Hepatocyte (in vitro differentiated cells): ENCODE measurements at regions not wholly inside any gene's neighbourhood (a gene's known extent, or its start where the extent isn't known, plus 50 kb on each side); places are given as distances from the start of the nearest gene placed in this dataset.
"Not testable (repeated sequence)": the region's sequence is repeated elsewhere in the genome, so short reads cannot be mapped to it uniquely, and the experiment has no call there.

Source experiments
- DNase-seq: peaks from one replicate; pipeline ENCODE4 v3.0.0-alpha.2; 2016; ENCODE audit warnings: low spot score
- H2AFZ ChIP-seq: fragments of 200-600 bp; sonication (generic); 2 replicates; pipeline ENCODE4 v1.6.0; 2016; ENCODE audit warnings: antibody characterized with exemption, mild to moderate bottlenecking
- H3K27ac ChIP-seq: fragments of 200-600 bp; sonication (generic); 2 replicates; pipeline ENCODE4 v1.5.1; 2016; ENCODE audit warnings: mild to moderate bottlenecking
- H3K27me3 ChIP-seq: fragments of 200-600 bp; sonication (generic); 2 replicates; pipeline ENCODE4 v1.6.1; 2016
- H3K36me3 ChIP-seq: fragments of 200-600 bp; sonication (generic); replicated peaks from 2 replicates; pipeline ENCODE4 v1.5.1; 2016; ENCODE audit warnings: low read depth; ENCODE audit not compliant: insufficient read depth
- H3K4me1 ChIP-seq: fragments of 200-600 bp; sonication (generic); 2 replicates; pipeline ENCODE4 v1.5.1; 2016; ENCODE audit warnings: mild to moderate bottlenecking, moderate library complexity; ENCODE audit not compliant: insufficient read depth
- H3K4me2 ChIP-seq: fragments of 200-600 bp; sonication (generic); 2 replicates; pipeline ENCODE4 v1.6.0; 2016
- H3K4me3 ChIP-seq: fragments of 200-600 bp; sonication (generic); 2 replicates; pipeline ENCODE4 v1.5.1; 2016; ENCODE audit warnings: mild to moderate bottlenecking
- H3K79me2 ChIP-seq: fragments of 200-600 bp; sonication (generic); 2 replicates; pipeline ENCODE4 v1.6.0; 2017; ENCODE audit warnings: mild to moderate bottlenecking
- H3K9me2 ChIP-seq: fragments of 200-600 bp; sonication (generic); replicated peaks from 2 replicates; pipeline ENCODE4 v1.6.0; 2017; ENCODE audit warnings: mild to moderate bottlenecking; ENCODE audit not compliant: insufficient read depth
- H3K9me3 ChIP-seq: fragments of 200-600 bp; sonication (generic); 2 replicates; pipeline ENCODE4 v1.5.1; 2016; ENCODE audit warnings: low read depth, mild to moderate bottlenecking
- H4K20me1 ChIP-seq: fragments of 200-600 bp; sonication (generic); 2 replicates; pipeline ENCODE4 v1.6.0; 2016; ENCODE audit warnings: mild to moderate bottlenecking; ENCODE audit not compliant: insufficient read depth, poor library complexity, severe bottlenecking
- CTCF ChIP-seq: fragments of 200-600 bp; sonication (generic); IDR thresholded peaks from 2 replicates; pipeline ENCODE4 v1.5.1; 2016; ENCODE audit warnings: antibody characterized with exemption, mild to moderate bottlenecking; ENCODE audit not compliant: poor library complexity
- EZH2 ChIP-seq: fragments of 200-600 bp; sonication (generic); IDR thresholded peaks from 2 replicates; pipeline ENCODE4 v1.6.1; 2016; ENCODE audit warnings: antibody characterized with exemption, mild to moderate bottlenecking, borderline replicate concordance
- EZH2phosphoT487 ChIP-seq: fragments of 200-600 bp; sonication (generic); IDR thresholded peaks from one replicate; pipeline ENCODE4 v1.6.1; 2018; ENCODE audit warnings: antibody characterized with exemption, mild to moderate bottlenecking, low read depth, moderate library complexity; ENCODE audit not compliant: unreplicated experiment, severe bottlenecking
- WGBS: methylation state at CpG from one replicate; pipeline ENCODE4 v1.1.6; 2016; ENCODE audit warnings: low lambda C conversion rate; ENCODE audit errors: missing lambda C conversion rate; 5-methylcytosine and 5-hydroxymethylcytosine counted together

- no peaks in the 10 kb centered on the region for H4K20me1 ChIP-seq
- H3K4me2 ChIP-seq = no peak overlapping the region
- no peaks in the 10 kb centered on the region for H3K36me3 ChIP-seq
- no peak for TF ChIP-seq EZH2phosphoT487
- 93% methylated on average over 6 of the region's 6 CpGs for WGBS
- no peak overlapping the region for H3K4me3 ChIP-seq
- H3K4me1 ChIP-seq = no peaks in the 10 kb centered on the region
- no peak overlapping the region for H3K27ac ChIP-seq
- DNase-seq = no peak
- H3K9me2 ChIP-seq = no peaks in the 10 kb centered on the region
- no peaks in the 10 kb centered on the region for H3K9me3 ChIP-seq
- H3K79me2 ChIP-seq = no peaks in the 10 kb centered on the region
- no peak overlapping the region for H2AFZ ChIP-seq
- no peaks in the 10 kb centered on the region for H3K27me3 ChIP-seq
Observed at GRCh38 chr5:27769748-27770402, 731.5 kb upstream of the CDH9 start.

GRCh38 chr5:27748847-27749246, 710.5 kb upstream of the CDH9 start:
- TF ChIP-seq CTCF = no peak
- no peak for TF ChIP-seq EZH2
- no peak for TF ChIP-seq EZH2phosphoT487
- Histone ChIP-seq H3K4me1 (no peaks in the 10 kb centered on the region), H3K27me3 (no peaks in the 10 kb centered on the region), H2AFZ (no peak overlapping the region), H3K4me2 (no peak overlapping the region), H3K9me3 (no peaks in the 10 kb centered on the region), H3K27ac (no peak overlapping the region), H3K4me3 (no peak overlapping the region), H3K36me3 (no peaks in the 10 kb centered on the region), H3K79me2 (no peaks in the 10 kb centered on the region), H4K20me1 (no peaks in the 10 kb centered on the region), H3K9me2 (no peaks in the 10 kb centered on the region)
- no peak for DNase-seq

GRCh38 chr5:27743383-27743979, 705.1 kb upstream of the CDH9 start:
- not testable (repeated sequence) for DNase-seq, H4K20me1 ChIP-seq, H3K9me3 ChIP-seq, H3K9me2 ChIP-seq, H3K4me2 ChIP-seq, H3K79me2 ChIP-seq, H3K27me3 ChIP-seq, H2AFZ ChIP-seq, H3K4me3 ChIP-seq, H3K36me3 ChIP-seq, H3K27ac ChIP-seq, H3K4me1 ChIP-seq
- 93% methylated on average over 20 of the region's 35 CpGs for WGBS

- Histone ChIP-seq H3K4me1 (no peaks in the 10 kb centered on the region), H3K9me2 (no peaks in the 10 kb centered on the region), H3K36me3 (no peaks in the 10 kb centered on the region), H3K27me3 (no peaks in the 10 kb centered on the region), H3K9me3 (no peaks in the 10 kb centered on the region), H3K27ac (no peak overlapping the region), H3K4me2 (no peak overlapping the region), H3K4me3 (no peak overlapping the region), H3K79me2 (no peaks in the 10 kb centered on the region), H4K20me1 (no peaks in the 10 kb centered on the region), H2AFZ (no peak overlapping the region)
- 94% methylated on average over 6 of the region's 6 CpGs for WGBS
- TF ChIP-seq EZH2 = no peak
- no peak for TF ChIP-seq EZH2phosphoT487
- TF ChIP-seq CTCF = no peak
- no peak for DNase-seq
Observed at GRCh38 chr5:27742805-27743204, 704.4 kb upstream of the CDH9 start.
